ENCODE measurements at regions not wholly inside any gene's neighbourhood (a gene's known extent, or its start where the extent isn't known, plus 50 kb on each side); places are given as distances from the start of the nearest gene placed in this dataset.

DNA sequence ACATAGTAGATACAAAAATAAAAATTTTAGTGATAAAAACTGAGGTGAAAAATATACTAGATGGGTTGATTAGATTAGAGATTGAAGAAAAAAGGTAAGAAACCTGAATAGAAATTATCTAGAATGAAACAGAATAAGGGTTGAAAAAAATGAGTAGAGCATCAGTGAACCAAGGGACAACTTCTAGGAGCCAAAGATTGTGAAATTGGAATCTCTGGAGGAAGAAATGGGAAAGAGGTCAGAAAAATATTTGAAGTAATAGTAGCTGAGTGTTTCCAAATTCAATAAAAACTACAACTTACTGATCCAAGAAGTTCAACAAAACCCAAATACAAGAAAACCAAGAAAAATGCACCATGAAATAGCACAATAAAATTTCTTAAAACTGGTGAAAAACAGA lies 116.6 kb upstream of the STARD4 start:
- POLR2A ChIA-PET, result no interaction called here
- no peak for TF ChIP-seq FOXA1 (IDR thresholded peaks at IDR 0.05)
- no peak for TF ChIP-seq FOXA1 (CRISPR knock-in tag; IDR thresholded peaks at IDR 0.05)
- TF ChIP-seq, protein P1, sequence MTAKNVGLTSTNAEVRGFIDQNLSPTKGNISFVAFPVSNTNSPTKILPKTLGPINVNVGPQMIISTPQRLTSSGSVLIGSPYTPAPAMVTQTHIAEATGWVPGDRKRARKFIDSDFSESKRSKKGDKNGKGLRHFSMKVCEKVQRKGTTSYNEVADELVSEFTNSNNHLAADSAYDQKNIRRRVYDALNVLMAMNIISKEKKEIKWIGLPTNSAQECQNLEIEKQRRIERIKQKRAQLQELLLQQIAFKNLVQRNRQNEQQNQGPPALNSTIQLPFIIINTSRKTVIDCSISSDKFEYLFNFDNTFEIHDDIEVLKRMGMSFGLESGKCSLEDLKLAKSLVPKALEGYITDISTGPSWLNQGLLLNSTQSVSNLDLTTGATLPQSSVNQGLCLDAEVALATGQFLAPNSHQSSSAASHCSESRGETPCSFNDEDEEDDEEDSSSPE (CRISPR knock-in tag; IDR thresholded peaks at IDR 0.05), result no peak
- TF ChIP-seq, protein P2, sequence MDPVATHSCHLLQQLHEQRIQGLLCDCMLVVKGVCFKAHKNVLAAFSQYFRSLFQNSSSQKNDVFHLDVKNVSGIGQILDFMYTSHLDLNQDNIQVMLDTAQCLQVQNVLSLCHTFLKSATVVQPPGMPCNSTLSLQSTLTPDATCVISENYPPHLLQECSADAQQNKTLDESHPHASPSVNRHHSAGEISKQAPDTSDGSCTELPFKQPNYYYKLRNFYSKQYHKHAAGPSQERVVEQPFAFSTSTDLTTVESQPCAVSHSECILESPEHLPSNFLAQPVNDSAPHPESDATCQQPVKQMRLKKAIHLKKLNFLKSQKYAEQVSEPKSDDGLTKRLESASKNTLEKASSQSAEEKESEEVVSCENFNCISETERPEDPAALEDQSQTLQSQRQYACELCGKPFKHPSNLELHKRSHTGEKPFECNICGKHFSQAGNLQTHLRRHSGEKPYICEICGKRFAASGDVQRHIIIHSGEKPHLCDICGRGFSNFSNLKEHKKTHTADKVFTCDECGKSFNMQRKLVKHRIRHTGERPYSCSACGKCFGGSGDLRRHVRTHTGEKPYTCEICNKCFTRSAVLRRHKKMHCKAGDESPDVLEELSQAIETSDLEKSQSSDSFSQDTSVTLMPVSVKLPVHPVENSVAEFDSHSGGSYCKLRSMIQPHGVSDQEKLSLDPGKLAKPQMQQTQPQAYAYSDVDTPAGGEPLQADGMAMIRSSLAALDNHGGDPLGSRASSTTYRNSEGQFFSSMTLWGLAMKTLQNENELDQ (CRISPR knock-in tag; IDR thresholded peaks at IDR 0.05; ENCODE audit: borderline replicate concordance), result no peak
- TF ChIP-seq, protein P3, sequence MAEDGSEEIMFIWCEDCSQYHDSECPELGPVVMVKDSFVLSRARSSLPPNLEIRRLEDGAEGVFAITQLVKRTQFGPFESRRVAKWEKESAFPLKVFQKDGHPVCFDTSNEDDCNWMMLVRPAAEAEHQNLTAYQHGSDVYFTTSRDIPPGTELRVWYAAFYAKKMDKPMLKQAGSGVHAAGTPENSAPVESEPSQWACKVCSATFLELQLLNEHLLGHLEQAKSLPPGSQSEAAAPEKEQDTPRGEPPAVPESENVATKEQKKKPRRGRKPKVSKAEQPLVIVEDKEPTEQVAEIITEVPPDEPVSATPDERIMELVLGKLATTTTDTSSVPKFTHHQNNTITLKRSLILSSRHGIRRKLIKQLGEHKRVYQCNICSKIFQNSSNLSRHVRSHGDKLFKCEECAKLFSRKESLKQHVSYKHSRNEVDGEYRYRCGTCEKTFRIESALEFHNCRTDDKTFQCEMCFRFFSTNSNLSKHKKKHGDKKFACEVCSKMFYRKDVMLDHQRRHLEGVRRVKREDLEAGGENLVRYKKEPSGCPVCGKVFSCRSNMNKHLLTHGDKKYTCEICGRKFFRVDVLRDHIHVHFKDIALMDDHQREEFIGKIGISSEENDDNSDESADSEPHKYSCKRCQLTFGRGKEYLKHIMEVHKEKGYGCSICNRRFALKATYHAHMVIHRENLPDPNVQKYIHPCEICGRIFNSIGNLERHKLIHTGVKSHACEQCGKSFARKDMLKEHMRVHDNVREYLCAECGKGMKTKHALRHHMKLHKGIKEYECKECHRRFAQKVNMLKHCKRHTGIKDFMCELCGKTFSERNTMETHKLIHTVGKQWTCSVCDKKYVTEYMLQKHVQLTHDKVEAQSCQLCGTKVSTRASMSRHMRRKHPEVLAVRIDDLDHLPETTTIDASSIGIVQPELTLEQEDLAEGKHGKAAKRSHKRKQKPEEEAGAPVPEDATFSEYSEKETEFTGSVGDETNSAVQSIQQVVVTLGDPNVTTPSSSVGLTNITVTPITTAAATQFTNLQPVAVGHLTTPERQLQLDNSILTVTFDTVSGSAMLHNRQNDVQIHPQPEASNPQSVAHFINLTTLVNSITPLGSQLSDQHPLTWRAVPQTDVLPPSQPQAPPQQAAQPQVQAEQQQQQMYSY (CRISPR knock-in tag; IDR thresholded peaks at IDR 0.05), result no peak
- TF ChIP-seq ZNF552 (CRISPR knock-in tag; IDR thresholded peaks at IDR 0.05; ENCODE audit: borderline replicate concordance), result no peak
- TF ChIP-seq NR2F6 (IDR thresholded peaks at IDR 0.05), result no peak
- TF ChIP-seq NR2F6 (CRISPR knock-in tag; IDR thresholded peaks at IDR 0.05), result no peak
- no peak for TF ChIP-seq ZFY (CRISPR knock-in tag; IDR thresholded peaks at IDR 0.05)
- TF ChIP-seq ZNF12 (CRISPR knock-in tag; IDR thresholded peaks at IDR 0.05), result no peak
- H3K27me3 ChIP-seq (ENCODE audit: control insufficient read depth in 1 of 2, insufficient read depth in 2 of 2, low read length in 2 of 2), result peaks cover 0 to 3% of the 10 kb centered on the region in 2 experiments; a peak in 1 of 5 replicates
- no peaks in the 10 kb centered on the region for H4K20me1 ChIP-seq (ENCODE audit: insufficient read depth, low read length)
- no peak overlapping the region for H3K9ac ChIP-seq (ENCODE audit: insufficient read depth, low read depth, low read length)
- BruUV-seq (replicated peaks), result no TSS peak
- H3K36me3 ChIP-seq (replicated peaks in 1 of 2; ENCODE audit: control insufficient read depth in 1 of 2, insufficient read depth in 2 of 2, low read length in 2 of 2), result no peaks in the 10 kb centered on the region
- H3K79me2 ChIP-seq (ENCODE audit: insufficient read depth, low read length), result no peaks in the 10 kb centered on the region
- CTCF ChIA-PET (ENCODE audit: low intra/inter-chr PET ratio, low total read pairs), result no interaction called here
- no peak overlapping the region for H3K27ac ChIP-seq (ENCODE audit: extremely low read length, insufficient read depth, low read length)
- H3K4me1 ChIP-seq (ENCODE audit: insufficient read depth, low read length), result no peaks in the 10 kb centered on the region
- ATAC-seq (no peak), FAIRE-seq (no peak), DNase-seq (ENCODE audit: low spot score) (no peak)
- H2AFZ ChIP-seq (ENCODE audit: low read length), result no peak overlapping the region
- H3K9me3 ChIP-seq (ENCODE audit: low read length), result peaks cover 9% of the 10 kb centered on the region; the same call in 1 of the 2 replicates
- no peak overlapping the region for H3K4me3 ChIP-seq (replicated peaks in 1 of 3; ENCODE audit: insufficient read depth in 1 of 3, low read depth in 2 of 3, low read length in 3 of 3)
- in situ Hi-C loops (cut with HindIII; ENCODE audit: extremely low pct_ligation_motif_present, low pct_unique_long_range_greater_than_20kb), result no loop called here
- intact Hi-C loops (cut with micrococcal nuclease; ENCODE audit: unreplicated experiment), result no loop called here
- H3K4me2 ChIP-seq (ENCODE audit: low read depth, low read length), result no peak overlapping the region
